D721Med (cell line): ENCODE measurements at regions not wholly inside any gene's neighbourhood (a gene's known extent, or its start where the extent isn't known, plus 50 kb on each side); places are given as distances from the start of the nearest gene placed in this dataset.

Experiments used
- DNase-seq: peaks from one replicate; pipeline ENCODE4 v3.0.0; 2011; ENCODE audit warnings: low spot score; ENCODE audit not compliant: insufficient read length
- FAIRE-seq: peaks from 2 replicates; lab custom pipeline; 2011; peaks lifted over from hg19 to GRCh38; lab: Jason Lieb, UNC
- TF ChIP-seq, protein P1 (sequence below): IDR thresholded peaks from 2 replicates; pipeline ENCODE4 v1.5.1; 2012; ENCODE audit warnings: mild to moderate bottlenecking, control low read depth; ENCODE audit not compliant: insufficient read depth; ENCODE audit errors: missing control alignments

DNA sequence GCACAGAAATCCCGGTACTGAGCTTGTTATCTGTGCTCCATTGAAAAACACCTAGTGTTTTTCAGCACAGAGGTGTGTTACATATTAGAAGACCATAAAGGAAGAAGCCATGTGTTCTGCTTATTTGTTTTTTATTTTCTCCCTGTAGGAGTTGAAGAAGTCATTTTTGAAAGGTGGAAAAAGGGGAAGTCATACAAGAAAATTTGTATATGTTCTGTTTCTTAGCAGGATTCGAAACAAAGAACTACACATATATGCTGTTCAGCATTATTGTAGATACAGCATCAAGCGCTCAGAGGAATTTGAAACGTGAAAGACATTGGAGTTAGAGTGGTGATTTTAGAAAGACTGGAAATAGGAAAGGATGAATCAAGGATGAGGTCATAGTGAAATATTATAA lies 345.3 kb upstream of the ADGRL2 start:
- DNase-seq = no peak
- FAIRE-seq = no peak
- TF ChIP-seq, protein P1, sequence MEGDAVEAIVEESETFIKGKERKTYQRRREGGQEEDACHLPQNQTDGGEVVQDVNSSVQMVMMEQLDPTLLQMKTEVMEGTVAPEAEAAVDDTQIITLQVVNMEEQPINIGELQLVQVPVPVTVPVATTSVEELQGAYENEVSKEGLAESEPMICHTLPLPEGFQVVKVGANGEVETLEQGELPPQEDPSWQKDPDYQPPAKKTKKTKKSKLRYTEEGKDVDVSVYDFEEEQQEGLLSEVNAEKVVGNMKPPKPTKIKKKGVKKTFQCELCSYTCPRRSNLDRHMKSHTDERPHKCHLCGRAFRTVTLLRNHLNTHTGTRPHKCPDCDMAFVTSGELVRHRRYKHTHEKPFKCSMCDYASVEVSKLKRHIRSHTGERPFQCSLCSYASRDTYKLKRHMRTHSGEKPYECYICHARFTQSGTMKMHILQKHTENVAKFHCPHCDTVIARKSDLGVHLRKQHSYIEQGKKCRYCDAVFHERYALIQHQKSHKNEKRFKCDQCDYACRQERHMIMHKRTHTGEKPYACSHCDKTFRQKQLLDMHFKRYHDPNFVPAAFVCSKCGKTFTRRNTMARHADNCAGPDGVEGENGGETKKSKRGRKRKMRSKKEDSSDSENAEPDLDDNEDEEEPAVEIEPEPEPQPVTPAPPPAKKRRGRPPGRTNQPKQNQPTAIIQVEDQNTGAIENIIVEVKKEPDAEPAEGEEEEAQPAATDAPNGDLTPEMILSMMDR = no peak

DNA sequence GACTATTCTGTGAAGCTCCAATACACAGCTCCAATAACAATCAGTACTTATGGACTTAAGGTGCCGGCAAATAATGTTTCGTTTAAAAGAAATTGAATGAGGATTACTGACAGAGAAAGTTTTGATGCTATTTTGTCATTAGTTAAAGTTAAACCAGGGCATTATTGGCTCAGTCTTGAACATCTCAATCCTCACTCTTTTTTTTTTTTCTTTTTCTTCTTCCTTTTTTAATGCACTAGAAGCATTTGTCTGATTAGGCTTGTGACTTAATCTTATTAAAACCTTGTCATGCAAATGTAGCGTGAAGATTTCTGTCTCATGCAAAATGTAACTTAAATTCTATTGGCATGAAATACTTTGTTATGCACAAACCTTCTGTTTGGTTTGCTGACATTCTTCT lies 346.8 kb upstream of the ADGRL2 start:
- TF ChIP-seq, protein P1 = no peak
- FAIRE-seq (no peak), DNase-seq (no peak)

DNA sequence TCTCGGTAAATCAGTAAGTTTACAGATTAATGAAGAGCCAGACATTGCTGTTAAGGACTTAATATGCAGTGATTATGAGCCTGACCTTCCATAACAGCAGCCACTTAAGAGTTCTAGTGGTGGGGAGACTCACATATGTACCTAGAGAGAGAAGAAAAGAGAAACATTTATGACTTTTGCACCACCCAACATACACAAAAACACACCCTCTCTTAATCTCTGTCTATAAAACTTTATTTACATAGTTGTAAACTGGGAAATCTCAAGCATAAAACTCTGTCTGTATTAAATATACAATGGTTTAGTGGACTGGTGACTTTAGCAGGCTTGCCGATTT lies 347.4 kb upstream of the ADGRL2 start:
- DNase-seq (no peak), FAIRE-seq (no peak)
- TF ChIP-seq, protein P1 = no peak

DNA sequence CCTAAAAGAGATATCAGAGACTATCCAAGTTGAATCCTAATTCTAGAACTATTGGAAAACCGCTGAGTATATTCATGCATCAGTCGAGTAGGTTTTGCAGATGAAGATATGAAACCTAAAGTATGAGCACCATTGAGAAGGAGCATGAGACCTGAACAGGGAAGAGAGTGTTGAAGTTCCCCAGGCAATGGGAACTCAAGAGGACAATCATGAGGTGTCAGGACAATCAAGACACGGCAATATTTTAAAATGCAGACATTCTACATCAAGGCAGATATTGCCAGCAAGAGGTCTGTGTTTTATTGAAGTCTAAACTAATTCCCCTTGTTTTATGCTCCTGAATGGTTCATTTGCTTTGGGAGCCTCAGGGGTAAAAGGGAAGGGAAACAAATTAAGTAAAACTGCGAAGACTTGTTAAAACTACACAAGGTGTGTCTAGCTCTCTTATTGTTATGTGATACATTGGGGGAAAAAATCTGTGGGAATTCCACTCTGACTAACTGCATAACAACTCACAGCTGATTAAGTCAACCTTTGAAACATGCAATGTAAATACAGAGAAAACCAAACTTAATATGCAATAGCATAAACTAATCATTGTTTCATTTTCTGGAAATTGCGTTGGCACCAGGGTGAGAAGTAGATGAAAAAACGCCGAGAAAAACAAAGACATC lies 347.9 kb upstream of the ADGRL2 start:
- no peak for FAIRE-seq
- TF ChIP-seq, protein P1 = no peak

DNA sequence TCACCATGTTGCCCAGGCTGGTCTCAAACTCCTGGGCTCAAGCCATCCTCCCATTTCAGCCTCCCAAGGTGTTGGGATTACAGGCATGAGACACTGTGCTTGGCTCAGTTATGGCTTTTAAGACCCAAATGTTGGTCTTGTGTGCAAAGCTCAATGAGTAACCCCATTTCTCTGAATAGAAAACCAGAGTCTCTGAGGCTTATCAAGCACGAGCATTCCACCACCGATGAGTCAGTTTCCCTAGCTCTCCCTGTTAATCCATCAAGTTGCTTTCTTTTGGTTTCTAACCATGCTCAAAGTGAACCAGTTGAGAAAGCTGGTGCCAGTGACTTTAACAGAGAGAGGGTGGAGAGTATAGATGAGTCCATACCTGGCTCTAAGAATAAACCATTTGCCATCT lies 350.9 kb upstream of the ADGRL2 start:
- no peak for DNase-seq
- TF ChIP-seq, protein P1 = no peak
- FAIRE-seq = no peak

More for the DNA sequence above, 347.9 kb upstream of the ADGRL2 start:
- DNase-seq = no peak

DNA sequence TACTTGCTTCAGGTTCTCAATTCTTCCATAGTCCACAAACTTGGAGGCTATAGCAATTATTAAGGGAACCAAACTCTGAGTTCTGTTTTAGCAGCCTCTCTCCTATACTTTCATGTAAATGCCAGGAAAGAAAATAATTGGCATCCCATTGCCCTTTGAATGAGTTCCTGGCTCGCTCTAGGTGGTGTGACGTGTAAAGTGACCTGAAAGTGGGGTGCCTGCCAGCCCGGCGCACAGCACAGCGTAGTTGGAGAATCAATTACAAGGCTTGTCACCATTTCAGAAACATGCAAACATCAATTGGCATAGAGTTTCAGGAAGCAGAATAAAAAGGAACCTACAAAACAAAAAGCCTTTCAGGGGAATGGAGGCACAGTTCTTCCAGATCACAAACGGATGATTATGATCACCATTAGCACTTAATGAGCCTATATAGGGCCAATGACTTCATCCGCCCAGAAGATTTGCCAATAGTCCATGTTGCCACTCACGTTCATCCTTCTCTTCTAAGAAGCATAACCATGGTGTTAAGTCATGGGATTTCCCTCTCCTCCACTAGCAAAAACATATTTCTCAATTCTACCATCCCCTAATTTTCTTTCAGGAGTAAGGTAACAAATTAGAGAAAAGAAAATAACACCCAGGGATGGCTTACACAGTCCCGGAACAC lies 354.6 kb upstream of the ADGRL2 start:
- DNase-seq (no peak), FAIRE-seq (no peak)
- TF ChIP-seq, protein P1 = no peak

DNA sequence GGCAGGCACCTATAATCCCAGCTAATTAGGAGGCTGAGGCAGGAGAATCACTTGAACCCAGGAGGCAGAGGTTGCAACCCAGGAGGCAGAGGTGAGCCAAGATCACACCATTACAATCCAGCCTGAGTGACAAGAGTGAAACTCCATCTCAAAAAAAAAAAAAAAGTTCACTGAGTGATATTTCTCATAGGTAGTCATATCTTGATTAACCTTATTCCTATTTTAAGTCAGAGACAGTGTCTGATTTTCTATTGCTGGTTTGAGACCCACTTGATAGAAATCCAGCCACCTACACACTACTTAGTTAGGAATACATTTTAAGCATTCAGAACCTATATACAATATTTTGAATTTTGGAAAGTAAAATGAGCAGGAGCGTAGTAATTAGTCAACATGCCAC lies 357.4 kb upstream of the ADGRL2 start:
- DNase-seq = no peak
- no peak for FAIRE-seq
- TF ChIP-seq, protein P1 = no peak
